GM12878 (cell line): ENCODE measurements at regions not wholly inside any gene's neighbourhood (a gene's known extent, or its start where the extent isn't known, plus 50 kb on each side); places are given as distances from the start of the nearest gene placed in this dataset.

Experiments used
- ATAC-seq: fragments of 200-7000 bp; cut with Tn5 transposase; 3 replicates; pipeline ENCODE4 v1.9.1; 2020; ENCODE audit warnings: mild to moderate bottlenecking, moderate library complexity
- BruUV-seq: library from RNA; stranded (reverse); fragments of 400-500 nt; replicated peaks from 2 replicates; lab custom pipeline; 2021; lab: Mats Ljungman, UMichigan
- CTCF ChIA-PET: fragments of 300-600 bp; sonication (Branson Sonifier 250); formaldehyde crosslinking; extraction: SDS; loops from one replicate; lab custom pipeline; 2021; ENCODE audit warnings: inconsistent platforms; lab: Yijun Ruan, JAX
- POLR2A ChIA-PET: fragments of 350-600 bp; formaldehyde crosslinking; extraction: SDS; loops from one replicate; lab custom pipeline; 2021; ENCODE audit warnings: inconsistent platforms; lab: Charles Lee
- RAD21 ChIA-PET: fragments of 300-600 bp; sonication (Branson Sonifier 250); formaldehyde crosslinking; loops from one replicate; lab custom pipeline; 2023; ENCODE audit warnings: antibody characterized with exemption; ENCODE audit not compliant: unreplicated experiment; lab: Charles Lee
- SMC1A ChIA-PET: fragments of 300-600 bp; sonication (Branson Sonifier 250); formaldehyde crosslinking; loops from one replicate; lab custom pipeline; 2023; ENCODE audit not compliant: unreplicated experiment, uncharacterized antibody; lab: Charles Lee
- DNase-seq: peaks from one replicate; pipeline ENCODE4 v3.0.0-alpha.2; 2011; ENCODE audit warnings: low read depth, low spot score
- FAIRE-seq: peaks from 3 replicates; lab custom pipeline; 2011; peaks lifted over from hg19 to GRCh38; lab: Jason Lieb, UNC
- H2AFZ ChIP-seq: 2 replicates; pipeline ENCODE4 v1.6.0; 2011; ENCODE audit warnings: low read depth, low read length, control low read depth; ENCODE audit not compliant: control insufficient read depth
- H3K27ac ChIP-seq: 2 replicates; pipeline ENCODE4 v1.5.1; 2011; ENCODE audit warnings: control low read depth; ENCODE audit not compliant: control insufficient read depth, insufficient read depth
- H3K27me3 ChIP-seq, 2 experiments: replicated peaks in 1 of 2; 2 replicates each; pipeline versions ENCODE4 v1.6.0 to v1.6.1; 2011; ENCODE audit warnings: low read length in 1 of 2; ENCODE audit not compliant: control insufficient read depth in 2 of 2, insufficient read depth in 2 of 2
- H3K36me3 ChIP-seq, 2 experiments: 2 replicates each; pipeline ENCODE4 v1.5.1; 2011; ENCODE audit warnings: low read length in 1 of 2; ENCODE audit not compliant: control insufficient read depth in 2 of 2, insufficient read depth in 2 of 2
- H3K4me1 ChIP-seq: 2 replicates; pipeline ENCODE4 v1.6.1; 2011; ENCODE audit warnings: mild to moderate bottlenecking, low read length, moderate library complexity, mixed read lengths; ENCODE audit not compliant: control insufficient read depth, insufficient read depth
- H3K4me2 ChIP-seq: 2 replicates; pipeline ENCODE4 v1.6.0; 2011; ENCODE audit warnings: control low read depth; ENCODE audit not compliant: control insufficient read depth, insufficient read depth
- H3K4me3 ChIP-seq: fragments of 200-600 bp; sonication (generic); 2 replicates; pipeline ENCODE4 v1.5.1; 2016
- H3K79me2 ChIP-seq: 2 replicates; pipeline ENCODE4 v1.6.0; 2011; ENCODE audit warnings: low read length; ENCODE audit not compliant: control insufficient read depth, insufficient read depth
- H3K9ac ChIP-seq: 2 replicates; pipeline ENCODE4 v1.8.0; 2011; ENCODE audit warnings: low read length, control low read depth, mixed read lengths; ENCODE audit not compliant: control insufficient read depth, insufficient read depth
- H3K9me3 ChIP-seq: replicated peaks from 3 replicates; pipeline ENCODE4 v1.5.1; 2011; ENCODE audit warnings: mild to moderate bottlenecking, low read length; ENCODE audit not compliant: control insufficient read depth, insufficient read depth
- H4K20me1 ChIP-seq: 2 replicates; pipeline ENCODE4 v1.6.0; 2011; ENCODE audit not compliant: control insufficient read depth, insufficient read depth
- ATF7 ChIP-seq: fragments of 450-650 bp; IDR thresholded peaks from 2 replicates; pipeline ENCODE4 v1.6.1; 2016; ENCODE audit warnings: low read depth, mild to moderate bottlenecking
- CBFB ChIP-seq: IDR thresholded peaks from 2 replicates; pipeline ENCODE4 v1.6.1; 2016; ENCODE audit warnings: antibody characterized with exemption, low read depth
- CEBPB ChIP-seq, 2 experiments: fragments of 150-350 bp in 1 of 2; IDR thresholded peaks; 2 replicates each; pipeline ENCODE4 v1.6.1; 2012 to 2014; ENCODE audit warnings: low read depth in 2 of 2, low read length in 2 of 2, borderline replicate concordance in 1 of 2, inconsistent platforms in 1 of 2
- ETV6 ChIP-seq, 2 experiments: fragments of 450-650 bp in 1 of 2; IDR thresholded peaks in 1 of 2; conservative IDR thresholded peaks in 1 of 2; 2 replicates each; pipeline ENCODE4 v1.6.1; 2014; ENCODE audit warnings: antibody characterized with exemption in 1 of 2, borderline replicate concordance in 1 of 2, low read depth in 1 of 2, mild to moderate bottlenecking in 1 of 2, moderate library complexity in 1 of 2
- EZH2 ChIP-seq: IDR thresholded peaks from 2 replicates; pipeline ENCODE4 v1.6.1; 2012; ENCODE audit warnings: low read depth, mild to moderate bottlenecking, control low read depth, inconsistent platforms, low read length, borderline replicate concordance; ENCODE audit not compliant: control insufficient read depth
- HDAC6 ChIP-seq: fragments of 200-600 bp; sonication (generic); IDR thresholded peaks from one replicate; pipeline ENCODE4 v1.8.0; 2017; ENCODE audit warnings: antibody characterized with exemption; ENCODE audit not compliant: unreplicated experiment
- JUNB ChIP-seq: IDR thresholded peaks from 2 replicates; pipeline ENCODE4 v1.6.1; 2016; ENCODE audit warnings: antibody characterized with exemption, mild to moderate bottlenecking
- JUND ChIP-seq: IDR thresholded peaks from 2 replicates; pipeline ENCODE4 v1.6.1; 2012; ENCODE audit warnings: low read depth, mild to moderate bottlenecking, low read length, improper control_type of control experiment, moderate library complexity
- NBN ChIP-seq: fragments of 450-650 bp; IDR thresholded peaks from 2 replicates; pipeline ENCODE4 v1.6.1; 2016
- RAD21 ChIP-seq: IDR thresholded peaks from 2 replicates; pipeline ENCODE4 v1.6.1; 2011; ENCODE audit warnings: mild to moderate bottlenecking, low read depth, low read length, moderate library complexity; ENCODE audit not compliant: insufficient read depth
- RAD51 ChIP-seq: fragments of 450-650 bp; IDR thresholded peaks from 2 replicates; pipeline ENCODE4 v1.6.1; 2016; ENCODE audit warnings: moderate library complexity, mild to moderate bottlenecking, inconsistent platforms
- RBBP5 ChIP-seq: fragments of 200-600 bp; sonication (generic); conservative IDR thresholded peaks from 2 replicates; pipeline ENCODE4 v1.6.1; 2016
- SIN3A ChIP-seq: IDR thresholded peaks from 2 replicates; pipeline ENCODE4 v1.6.1; 2012; ENCODE audit warnings: low read depth, low read length, improper control_type of control experiment
- STAT1 ChIP-seq: fragments of 450-650 bp; conservative IDR thresholded peaks from 2 replicates; pipeline ENCODE4 v1.6.1; 2014; ENCODE audit warnings: antibody characterized with exemption, mild to moderate bottlenecking
- ZSCAN29 ChIP-seq: fragments of 450-650 bp; IDR thresholded peaks from 2 replicates; pipeline ENCODE4 v1.6.1; 2017; ENCODE audit warnings: mild to moderate bottlenecking, moderate library complexity
- WGBS: methylation state at CpG from one replicate; pipeline ENCODE4 v1.1.6; 2016; ENCODE audit warnings: low lambda C conversion rate; ENCODE audit not compliant: insufficient replicate concordance, insufficient coverage; ENCODE audit errors: missing lambda C conversion rate; 5-methylcytosine and 5-hydroxymethylcytosine counted together
- in situ Hi-C: fragments of 300-500 bp; cut with MboI; formaldehyde crosslinking; loops from 9 replicates; pipeline ENCODE4 v1.14.3; 2018; ENCODE audit warnings: mixed read lengths
- intact Hi-C: fragments of 100-400 bp; cut with micrococcal nuclease; formaldehyde crosslinking; loops from one replicate; pipeline ENCODE4 v1.14.2; 2022; ENCODE audit not compliant: unreplicated experiment
- TF ChIP-seq, protein P1 (sequence below): fragments of 150-350 bp; IDR thresholded peaks from 2 replicates; pipeline ENCODE4 v1.6.1; 2014; ENCODE audit warnings: mild to moderate bottlenecking, low read depth, low read length
- TF ChIP-seq, protein P2 (sequence below): fragments of 450-650 bp; IDR thresholded peaks from 2 replicates; pipeline ENCODE4 v1.6.1; 2016; ENCODE audit warnings: mild to moderate bottlenecking

GRCh38 chr2:181158427-181158826 lies 178.0 kb downstream of the UBE2E3 start (continued):
- TF ChIP-seq JUNB (no peak), JUND (no peak), ZSCAN29 (no peak)

DNA sequence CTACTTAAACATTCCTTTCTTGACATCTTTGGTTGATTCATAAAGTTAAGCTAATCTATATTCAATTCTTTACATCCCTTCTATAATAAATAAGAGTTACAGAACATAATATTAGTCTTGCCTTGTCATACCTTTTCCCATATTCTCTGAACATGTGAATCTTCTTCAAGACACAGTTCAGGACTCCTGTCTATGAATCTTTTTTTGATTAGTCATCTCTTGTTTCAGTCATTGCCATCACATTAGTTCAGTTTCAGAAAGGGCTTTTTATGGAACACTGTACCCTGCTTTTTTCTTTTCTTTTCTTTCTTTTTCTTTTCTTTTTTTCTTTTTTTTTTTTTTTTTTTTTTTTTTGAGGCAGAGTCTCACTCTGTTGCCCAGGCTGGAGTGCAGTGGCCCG lies 181.2 kb downstream of the UBE2E3 start:
- Histone ChIP-seq H3K27ac (no peak overlapping the region), H4K20me1 (no peaks in the 10 kb centered on the region), H3K4me3 (no peak overlapping the region), H3K27me3 (no peaks in the 10 kb centered on the region), H2AFZ (no peak overlapping the region), H3K36me3 (no peaks in the 10 kb centered on the region), H3K9ac (no peak overlapping the region), H3K4me2 (no peak overlapping the region), H3K79me2 (no peaks in the 10 kb centered on the region), H3K4me1 (peaks cover 23% of the 10 kb centered on the region), H3K9me3 (peaks cover 6% of the 10 kb centered on the region)
- SMC1A ChIA-PET = no interaction called here
- intact Hi-C loops (no loop called here), in situ Hi-C loops (no loop called here)
- ATAC-seq = no peak
- POLR2A ChIA-PET = no interaction called here
- CTCF ChIA-PET = no interaction called here
- DNase-seq = no peak
- RAD21 ChIA-PET = no interaction called here
- 88% methylated on average over 1 of the region's 1 CpG for WGBS
- TF ChIP-seq, protein P1, sequence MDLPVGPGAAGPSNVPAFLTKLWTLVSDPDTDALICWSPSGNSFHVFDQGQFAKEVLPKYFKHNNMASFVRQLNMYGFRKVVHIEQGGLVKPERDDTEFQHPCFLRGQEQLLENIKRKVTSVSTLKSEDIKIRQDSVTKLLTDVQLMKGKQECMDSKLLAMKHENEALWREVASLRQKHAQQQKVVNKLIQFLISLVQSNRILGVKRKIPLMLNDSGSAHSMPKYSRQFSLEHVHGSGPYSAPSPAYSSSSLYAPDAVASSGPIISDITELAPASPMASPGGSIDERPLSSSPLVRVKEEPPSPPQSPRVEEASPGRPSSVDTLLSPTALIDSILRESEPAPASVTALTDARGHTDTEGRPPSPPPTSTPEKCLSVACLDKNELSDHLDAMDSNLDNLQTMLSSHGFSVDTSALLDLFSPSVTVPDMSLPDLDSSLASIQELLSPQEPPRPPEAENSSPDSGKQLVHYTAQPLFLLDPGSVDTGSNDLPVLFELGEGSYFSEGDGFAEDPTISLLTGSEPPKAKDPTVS = no peak
- TF ChIP-seq ZSCAN29 (no peak), NBN (no peak), HDAC6 (no peak), CBFB (no peak), CEBPB (IDR thresholded peaks at IDR 0.05; ENCODE audit: borderline replicate concordance in 1 of 2, low read depth in 2 of 2, low read length in 2 of 2) (no peak), STAT1 (no peak), RBBP5 (no peak), EZH2 (no peak), RAD21 (no peak), ETV6 (conservative IDR thresholded peaks at IDR 0.05 in 1 of 2, IDR thresholded peaks at IDR 0.05 in 1 of 2; ENCODE audit: borderline replicate concordance in 1 of 2, low read depth in 1 of 2) (no peak), RAD51 (no peak), SIN3A (no peak), ATF7 (no peak)
- TF ChIP-seq, protein P2, sequence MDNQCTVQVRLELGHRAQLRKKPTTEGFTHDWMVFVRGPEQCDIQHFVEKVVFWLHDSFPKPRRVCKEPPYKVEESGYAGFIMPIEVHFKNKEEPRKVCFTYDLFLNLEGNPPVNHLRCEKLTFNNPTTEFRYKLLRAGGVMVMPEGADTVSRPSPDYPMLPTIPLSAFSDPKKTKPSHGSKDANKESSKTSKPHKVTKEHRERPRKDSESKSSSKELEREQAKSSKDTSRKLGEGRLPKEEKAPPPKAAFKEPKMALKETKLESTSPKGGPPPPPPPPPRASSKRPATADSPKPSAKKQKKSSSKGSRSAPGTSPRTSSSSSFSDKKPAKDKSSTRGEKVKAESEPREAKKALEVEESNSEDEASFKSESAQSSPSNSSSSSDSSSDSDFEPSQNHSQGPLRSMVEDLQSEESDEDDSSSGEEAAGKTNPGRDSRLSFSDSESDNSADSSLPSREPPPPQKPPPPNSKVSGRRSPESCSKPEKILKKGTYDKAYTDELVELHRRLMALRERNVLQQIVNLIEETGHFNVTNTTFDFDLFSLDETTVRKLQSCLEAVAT = no peak
- FAIRE-seq = no peak
- BruUV-seq = no TSS peak
